Keratinocyte (primary cell): ENCODE measurements at regions not wholly inside any gene's neighbourhood (a gene's known extent, or its start where the extent isn't known, plus 50 kb on each side); places are given as distances from the start of the nearest gene placed in this dataset.

Experiments used
- CTCF ChIP-seq, 3 experiments: IDR thresholded peaks in 1 of 3; conservative IDR thresholded peaks in 1 of 3; optimal IDR thresholded peaks in 1 of 3; 2 replicates in 2 of 3; 3 replicates in 1 of 3; pipeline versions ENCODE3 to v1.5.1; 2011; ENCODE audit warnings: low read length in 3 of 3, mild to moderate bottlenecking in 3 of 3, moderate library complexity in 2 of 3, control low read depth in 1 of 3, inconsistent platforms in 1 of 3; ENCODE audit not compliant: insufficient read depth in 2 of 3; ENCODE audit errors: extremely low read depth in 1 of 3
- EZH2 ChIP-seq: IDR thresholded peaks from one replicate; pipeline ENCODE4 v1.6.1; 2012; ENCODE audit warnings: inconsistent platforms, mild to moderate bottlenecking, low read length, moderate library complexity

- no peak for TF ChIP-seq CTCF (optimal IDR thresholded peaks at IDR 0.05 in 1 of 3, IDR thresholded peaks at IDR 0.05 in 1 of 3, conservative IDR thresholded peaks at IDR 0.05 in 1 of 3; ENCODE audit: extremely low read depth in 1 of 3, insufficient read depth in 2 of 3, low read length in 3 of 3)
- TF ChIP-seq EZH2: no peak
Observed at GRCh38 chr11:36985562-36985961, 387.5 kb upstream of the RAG2 start.
